ENCODE measurements at regions not wholly inside any gene's neighbourhood (a gene's known extent, or its start where the extent isn't known, plus 50 kb on each side); places are given as distances from the start of the nearest gene placed in this dataset.

GRCh38 chr7:3194501-3195141 is 106.4 kb upstream of the SDK1 start (continued):
- TF ChIP-seq PRDM15 (CRISPR knock-in tag; IDR thresholded peaks at IDR 0.05), result no peak
- peak; percentile 90; the same call in 1 of the 2 replicates for TF ChIP-seq TEAD1 (CRISPR knock-in tag; IDR thresholded peaks at IDR 0.05)
- TF ChIP-seq, protein P1, sequence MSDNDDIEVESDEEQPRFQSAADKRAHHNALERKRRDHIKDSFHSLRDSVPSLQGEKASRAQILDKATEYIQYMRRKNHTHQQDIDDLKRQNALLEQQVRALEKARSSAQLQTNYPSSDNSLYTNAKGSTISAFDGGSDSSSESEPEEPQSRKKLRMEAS (CRISPR knock-in tag; IDR thresholded peaks at IDR 0.05), result peak; percentile 45
- peak; percentile 25; the same call in 1 of the 2 replicates for TF ChIP-seq ZNF219 (CRISPR knock-in tag; IDR thresholded peaks at IDR 0.05; ENCODE audit: borderline replicate concordance)
- TF ChIP-seq SP1 (CRISPR knock-in tag; conservative IDR thresholded peaks at IDR 0.05), result 0 out of 2 replicates have a peak, but pooled peaks have one; percentile 22
- TF ChIP-seq ARID4B (CRISPR knock-in tag; IDR thresholded peaks at IDR 0.05; ENCODE audit: borderline replicate concordance), result peak; percentile 25; the same call in 1 of the 2 replicates
- TF ChIP-seq, protein P2, sequence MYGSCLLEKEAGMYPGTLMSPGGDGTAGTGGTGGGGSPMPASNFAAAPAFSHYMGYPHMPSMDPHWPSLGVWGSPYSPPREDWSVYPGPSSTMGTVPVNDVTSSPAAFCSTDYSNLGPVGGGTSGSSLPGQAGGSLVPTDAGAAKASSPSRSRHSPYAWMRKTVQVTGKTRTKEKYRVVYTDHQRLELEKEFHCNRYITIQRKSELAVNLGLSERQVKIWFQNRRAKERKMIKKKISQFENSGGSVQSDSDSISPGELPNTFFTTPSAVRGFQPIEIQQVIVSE (CRISPR knock-in tag; IDR thresholded peaks at IDR 0.05; ENCODE audit: borderline replicate concordance), result no peak
- peak; percentile 36; the same call in 1 of the 2 replicates for TF ChIP-seq FOXP4 (CRISPR knock-in tag; IDR thresholded peaks at IDR 0.05)

DNA sequence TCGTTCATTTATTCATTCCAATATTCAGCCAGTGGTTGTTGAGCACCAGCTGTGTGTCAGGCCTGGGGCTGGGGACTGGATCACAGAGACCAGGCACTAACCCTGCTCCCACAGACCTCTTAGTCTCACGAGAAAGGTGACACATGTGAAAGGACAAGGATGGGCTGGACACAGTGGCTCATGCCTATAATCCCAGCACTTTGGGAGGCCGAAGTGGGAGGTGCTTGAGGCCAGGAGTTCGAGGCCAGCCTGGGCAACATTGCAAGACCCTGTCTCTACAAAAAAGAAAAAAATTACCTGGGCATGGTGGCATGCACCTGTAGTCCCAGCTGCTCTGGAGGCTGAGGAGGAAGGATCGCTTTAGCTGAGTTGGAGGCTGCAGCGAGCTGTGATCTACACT is 105.9 kb upstream of the SDK1 start:
- POLR2A ChIA-PET, result no interaction called here
- ATAC-seq, result no peak
- no peak for DNase-seq (ENCODE audit: low spot score)
- Mint-ChIP-seq H3K27me3 (ENCODE audit: low read depth) (peaks cover 3% of the 10 kb centered on the region; the same call in 1 of the 2 replicates), H3K4me1 (peaks cover 64% of the 10 kb centered on the region), H3K27ac (peak overlapping the region; percentile 85), H3K9me3 (peaks cover 31% of the 10 kb centered on the region), H3K4me3 (no peak overlapping the region), H3K36me3 (peaks cover 18% of the 10 kb centered on the region)
- CTCF ChIA-PET, result no interaction called here
- TF ChIP-seq ZMAT4 (CRISPR knock-in tag; IDR thresholded peaks at IDR 0.05) (no peak), GTF2I (CRISPR knock-in tag; conservative IDR thresholded peaks at IDR 0.05) (0 out of 2 replicates have a peak, but pooled peaks have one; percentile 51), JUN (CRISPR knock-in tag; IDR thresholded peaks at IDR 0.05) (no peak), ZNF121 (CRISPR knock-in tag; IDR thresholded peaks at IDR 0.05) (peak; percentile 98)

All from WTC11 (cell line).